ENCODE measurements at regions not wholly inside any gene's neighbourhood (a gene's known extent, or its start where the extent isn't known, plus 50 kb on each side); places are given as distances from the start of the nearest gene placed in this dataset.

- no peak for DNase-seq (ENCODE audit: low read depth)
Observed at GRCh38 chr2:128969374-128969773, 650.7 kb upstream of the HS6ST1 start.

GRCh38 chr2:128970332-128971116, 651.9 kb upstream of the HS6ST1 start:
- DNase-seq (ENCODE audit: low read depth), result no peak

GRCh38 chr2:128973566-128973965, 654.9 kb upstream of the HS6ST1 start:
- DNase-seq (ENCODE audit: low read depth), result no peak

- DNase-seq (ENCODE audit: low read depth), result no peak
Observed at GRCh38 chr2:128978212-128978611, 659.5 kb upstream of the HS6ST1 start.

GRCh38 chr2:128979182-128979581, 660.5 kb upstream of the HS6ST1 start:
- no peak for DNase-seq (ENCODE audit: low read depth)

GRCh38 chr2:128980475-128980874, 661.8 kb upstream of the HS6ST1 start:
- DNase-seq (ENCODE audit: low read depth), result no peak

- DNase-seq (ENCODE audit: low read depth), result no peak
Observed at GRCh38 chr2:128981353-128981752, 662.7 kb upstream of the HS6ST1 start.

- DNase-seq (ENCODE audit: low read depth), result no peak
Observed at GRCh38 chr2:128982001-128982400, 663.3 kb upstream of the HS6ST1 start.

GRCh38 chr2:128982670-128983069, 664.0 kb upstream of the HS6ST1 start:
- no peak for DNase-seq (ENCODE audit: low read depth)

- DNase-seq (ENCODE audit: low read depth), result no peak
Observed at GRCh38 chr2:128983094-128983493, 664.4 kb upstream of the HS6ST1 start.

GRCh38 chr2:128984081-128984480, 665.4 kb upstream of the HS6ST1 start:
- DNase-seq (ENCODE audit: low read depth), result no peak

- no peak for DNase-seq (ENCODE audit: low read depth)
Observed at GRCh38 chr2:128984855-128985254, 666.2 kb upstream of the HS6ST1 start.

- DNase-seq (ENCODE audit: low read depth), result no peak
Observed at GRCh38 chr2:128986026-128986715, 667.5 kb upstream of the HS6ST1 start.

GRCh38 chr2:128986867-128987268, 668.2 kb upstream of the HS6ST1 start:
- DNase-seq (ENCODE audit: low read depth), result no peak

GRCh38 chr2:128988326-128988725, 669.7 kb upstream of the HS6ST1 start:
- no peak for DNase-seq (ENCODE audit: low read depth)

- DNase-seq (ENCODE audit: low read depth), result no peak
Observed at GRCh38 chr2:128988967-128989366, 670.3 kb upstream of the HS6ST1 start.

- DNase-seq (ENCODE audit: low read depth), result no peak
Observed at GRCh38 chr2:128995086-128995485, 676.4 kb upstream of the HS6ST1 start.

GRCh38 chr2:128996078-128996477, 677.4 kb upstream of the HS6ST1 start:
- no peak for DNase-seq (ENCODE audit: low read depth)

- DNase-seq (ENCODE audit: low read depth), result no peak
Observed at GRCh38 chr2:128997166-128997866, 678.6 kb upstream of the HS6ST1 start.

GRCh38 chr2:129001926-129002325, 683.3 kb upstream of the HS6ST1 start:
- DNase-seq (ENCODE audit: low read depth), result no peak

- no peak for DNase-seq (ENCODE audit: low read depth)
Observed at GRCh38 chr2:129002751-129003150, 684.1 kb upstream of the HS6ST1 start.

- no peak for DNase-seq (ENCODE audit: low read depth)
Observed at GRCh38 chr2:129004485-129004884, 685.8 kb upstream of the HS6ST1 start.

Data from RPMI7951 (cell line).